Nephron progenitor cell (in vitro differentiated cells): ENCODE measurements at regions not wholly inside any gene's neighbourhood (a gene's known extent, or its start where the extent isn't known, plus 50 kb on each side); places are given as distances from the start of the nearest gene placed in this dataset.
A peak's percentile ranks its signal among the peaks of the same experiment; 100 is the strongest.

ENCODE experiments used
- DNase-seq: peaks from one replicate; pipeline ENCODE4 v3.0.0; 2021
- H3K27ac Mint-ChIP-seq: 2 replicates; pipeline ENCODE4 v1.8.0; 2021; ENCODE audit warnings: mild to moderate bottlenecking, moderate library complexity, mixed read lengths
- H3K27me3 Mint-ChIP-seq: 2 replicates; pipeline ENCODE4 v1.8.0; 2021; ENCODE audit warnings: mild to moderate bottlenecking, low read depth, mixed read lengths; ENCODE audit not compliant: poor library complexity
- H3K36me3 Mint-ChIP-seq: 2 replicates; pipeline ENCODE4 v1.8.0; 2021; ENCODE audit warnings: low read depth, mixed read lengths
- H3K4me1 Mint-ChIP-seq: 2 replicates; pipeline ENCODE4 v1.8.0; 2021; ENCODE audit warnings: mixed read lengths
- H3K4me3 Mint-ChIP-seq: 2 replicates; pipeline ENCODE4 v1.8.0; 2021; ENCODE audit warnings: mild to moderate bottlenecking, moderate library complexity, mixed read lengths
- H3K9me3 Mint-ChIP-seq: 2 replicates; pipeline ENCODE4 v1.8.0; 2021; ENCODE audit warnings: mild to moderate bottlenecking, moderate library complexity, mixed read lengths
- TF ChIP-seq, protein P1 (sequence below): fragments of 200-600 bp; sonication (generic); IDR thresholded peaks from 2 replicates; pipeline ENCODE4 v1.5.0; 2021; ENCODE audit warnings: antibody characterized with exemption

DNA sequence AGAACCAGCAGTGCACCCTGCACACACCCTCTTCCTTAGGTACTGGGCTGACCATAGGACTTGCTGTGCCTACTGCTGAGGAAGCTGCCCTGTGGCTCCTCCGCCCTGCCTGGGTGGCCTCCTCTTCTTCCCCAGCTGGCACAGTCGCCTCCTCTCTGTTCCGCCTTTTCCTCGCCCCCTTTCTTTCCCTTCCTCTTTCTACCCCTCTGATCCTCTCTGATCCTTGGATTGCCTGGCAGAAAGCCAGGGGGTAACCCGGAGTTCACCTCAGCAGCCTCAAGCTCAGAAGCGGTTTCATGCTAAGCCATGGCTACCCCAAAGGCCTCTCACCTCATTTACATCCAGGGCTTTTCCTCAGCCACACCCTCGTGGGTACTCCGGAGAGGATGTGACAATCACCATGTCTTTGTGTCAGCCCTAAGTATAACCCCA lies 136.2 kb downstream of the SMIM20 start:
- no peaks in the 10 kb centered on the region for H3K9me3 Mint-ChIP-seq
- H3K4me1 Mint-ChIP-seq = peaks cover 31% of the 10 kb centered on the region
- peaks cover 16% of the 10 kb centered on the region for H3K27me3 Mint-ChIP-seq

DNA sequence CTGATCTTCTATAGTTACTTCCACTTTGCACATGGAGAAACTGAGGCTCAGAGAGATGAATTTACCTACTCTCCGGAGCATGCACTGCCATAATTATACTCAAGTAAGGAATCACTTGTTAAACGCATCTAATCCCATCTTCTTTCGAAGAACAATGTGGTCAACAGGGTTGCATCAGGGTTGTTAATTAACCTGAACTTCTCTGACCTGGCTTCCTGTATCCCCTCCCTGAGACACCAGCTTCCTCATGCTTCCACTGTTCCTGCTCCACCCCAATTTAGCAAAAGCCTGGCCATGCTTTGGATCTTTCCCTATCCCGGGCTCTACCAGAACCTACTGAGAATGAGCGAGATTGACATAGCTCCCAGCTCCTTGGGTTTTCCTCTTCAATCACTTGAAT lies 136.7 kb downstream of the SMIM20 start:
- Mint-ChIP-seq H3K36me3 (peaks cover 4% of the 10 kb centered on the region), H3K4me1 (peaks cover 31% of the 10 kb centered on the region), H3K9me3 (no peaks in the 10 kb centered on the region), H3K4me3 (no peak overlapping the region), H3K27me3 (peaks cover 16% of the 10 kb centered on the region), H3K27ac (no peak overlapping the region)
- TF ChIP-seq, protein P1, sequence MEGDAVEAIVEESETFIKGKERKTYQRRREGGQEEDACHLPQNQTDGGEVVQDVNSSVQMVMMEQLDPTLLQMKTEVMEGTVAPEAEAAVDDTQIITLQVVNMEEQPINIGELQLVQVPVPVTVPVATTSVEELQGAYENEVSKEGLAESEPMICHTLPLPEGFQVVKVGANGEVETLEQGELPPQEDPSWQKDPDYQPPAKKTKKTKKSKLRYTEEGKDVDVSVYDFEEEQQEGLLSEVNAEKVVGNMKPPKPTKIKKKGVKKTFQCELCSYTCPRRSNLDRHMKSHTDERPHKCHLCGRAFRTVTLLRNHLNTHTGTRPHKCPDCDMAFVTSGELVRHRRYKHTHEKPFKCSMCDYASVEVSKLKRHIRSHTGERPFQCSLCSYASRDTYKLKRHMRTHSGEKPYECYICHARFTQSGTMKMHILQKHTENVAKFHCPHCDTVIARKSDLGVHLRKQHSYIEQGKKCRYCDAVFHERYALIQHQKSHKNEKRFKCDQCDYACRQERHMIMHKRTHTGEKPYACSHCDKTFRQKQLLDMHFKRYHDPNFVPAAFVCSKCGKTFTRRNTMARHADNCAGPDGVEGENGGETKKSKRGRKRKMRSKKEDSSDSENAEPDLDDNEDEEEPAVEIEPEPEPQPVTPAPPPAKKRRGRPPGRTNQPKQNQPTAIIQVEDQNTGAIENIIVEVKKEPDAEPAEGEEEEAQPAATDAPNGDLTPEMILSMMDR = no peak
- no peak for DNase-seq

More for the DNA sequence above, 136.2 kb downstream of the SMIM20 start:
- Mint-ChIP-seq H3K4me3 (no peak overlapping the region), H3K36me3 (peaks cover 4% of the 10 kb centered on the region), H3K27ac (peak overlapping the region; percentile 52)
- TF ChIP-seq, protein P1 = no peak
- no peak for DNase-seq

DNA sequence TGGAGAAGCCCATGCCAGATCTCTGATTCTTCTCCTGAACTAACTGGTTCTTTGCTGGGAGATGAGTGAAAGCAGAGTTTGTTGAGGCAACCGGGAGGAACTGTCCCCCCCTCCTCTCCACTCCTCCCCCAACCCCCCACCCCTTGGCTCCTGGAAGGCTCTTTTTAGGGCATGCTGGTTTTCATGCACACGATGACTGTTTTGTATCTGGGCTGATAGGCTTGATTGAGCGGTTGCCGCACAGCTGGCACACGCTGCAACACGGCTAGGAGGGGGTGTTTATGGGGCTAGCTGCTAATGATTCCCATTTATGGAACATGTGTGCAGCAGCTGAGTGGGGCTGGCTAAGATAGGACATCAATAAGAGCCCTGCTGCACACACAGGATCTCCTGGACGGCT lies 137.2 kb downstream of the SMIM20 start:
- H3K4me1 Mint-ChIP-seq = peaks cover 31% of the 10 kb centered on the region
- no peak overlapping the region for H3K4me3 Mint-ChIP-seq
- H3K9me3 Mint-ChIP-seq = no peaks in the 10 kb centered on the region
- TF ChIP-seq, protein P1 = no peak
- no peak for DNase-seq
- H3K27ac Mint-ChIP-seq = no peak overlapping the region
- peaks cover 16% of the 10 kb centered on the region for H3K27me3 Mint-ChIP-seq
- peaks cover 4% of the 10 kb centered on the region for H3K36me3 Mint-ChIP-seq

DNA sequence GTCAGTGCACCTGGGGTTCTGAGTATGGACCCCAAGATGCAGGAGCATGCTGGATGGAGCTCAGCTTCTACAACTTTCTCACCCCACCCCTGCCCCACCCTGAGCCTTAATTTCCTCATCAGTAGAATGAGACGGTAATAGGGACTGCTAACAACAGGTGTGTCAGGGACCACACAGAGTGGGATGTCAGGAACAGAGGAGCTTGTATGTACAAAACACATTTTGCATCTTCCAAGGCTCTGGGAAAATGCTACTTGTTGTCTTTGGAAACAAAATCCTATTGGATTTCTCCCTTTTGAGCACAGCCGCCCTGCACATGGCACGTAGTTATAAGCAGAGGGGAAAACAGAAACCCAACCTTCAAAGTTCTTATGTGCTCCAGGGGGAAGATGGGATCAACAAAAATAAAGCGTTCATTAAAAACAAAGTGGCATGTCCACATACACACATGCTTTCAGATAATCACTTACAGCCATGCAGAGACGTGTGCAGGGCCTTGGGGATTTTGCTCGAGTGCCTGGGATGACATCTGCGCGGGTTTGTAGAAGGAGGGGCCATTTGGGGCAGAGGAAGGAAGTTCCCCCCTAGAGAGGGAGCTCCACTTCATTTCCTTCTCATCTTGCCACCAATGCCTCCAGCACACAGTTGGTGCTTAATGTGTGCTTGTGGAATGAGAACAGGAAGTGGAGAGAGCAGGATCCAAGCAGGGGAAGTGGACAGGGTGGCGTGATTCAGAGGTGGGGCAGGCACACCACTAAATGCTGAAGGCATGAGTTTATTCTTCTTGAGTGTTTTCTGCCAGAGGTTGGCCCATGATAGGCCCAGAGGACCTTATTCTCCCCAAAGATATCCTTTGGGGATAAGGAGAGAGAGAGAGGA lies 138.9 kb downstream of the SMIM20 start:
- no peak for DNase-seq
- Mint-ChIP-seq H3K27ac (no peak overlapping the region), H3K4me1 (peaks cover 26% of the 10 kb centered on the region), H3K27me3 (peaks cover 18% of the 10 kb centered on the region), H3K36me3 (no peaks in the 10 kb centered on the region), H3K9me3 (no peaks in the 10 kb centered on the region), H3K4me3 (no peak overlapping the region)
- TF ChIP-seq, protein P1 = no peak

DNA sequence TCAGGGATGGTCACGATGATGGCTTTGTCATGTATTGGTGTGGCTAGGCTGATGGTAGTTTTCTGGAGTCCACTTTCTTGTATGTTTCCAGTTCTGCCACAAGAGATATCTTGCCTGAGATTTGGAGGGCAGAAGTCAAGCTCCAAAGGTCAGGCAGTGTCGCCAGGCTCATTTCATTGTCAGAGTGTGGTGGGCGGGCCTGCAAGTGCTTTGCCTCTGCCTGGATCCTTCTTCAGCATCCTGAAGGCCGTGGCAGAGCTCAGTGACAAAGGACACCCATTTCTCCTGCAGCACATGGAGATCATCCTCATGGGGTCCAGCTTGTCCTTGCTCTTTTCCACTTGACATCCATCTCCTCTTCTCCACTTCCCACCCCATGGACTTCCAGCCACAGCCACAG lies 139.7 kb downstream of the SMIM20 start:
- no peaks in the 10 kb centered on the region for H3K9me3 Mint-ChIP-seq
- peaks cover 20% of the 10 kb centered on the region for H3K27me3 Mint-ChIP-seq
- no peak overlapping the region for H3K4me3 Mint-ChIP-seq
- peaks cover 17% of the 10 kb centered on the region for H3K4me1 Mint-ChIP-seq
- no peaks in the 10 kb centered on the region for H3K36me3 Mint-ChIP-seq
- TF ChIP-seq, protein P1 = no peak
- DNase-seq = no peak
- H3K27ac Mint-ChIP-seq = no peak overlapping the region

DNA sequence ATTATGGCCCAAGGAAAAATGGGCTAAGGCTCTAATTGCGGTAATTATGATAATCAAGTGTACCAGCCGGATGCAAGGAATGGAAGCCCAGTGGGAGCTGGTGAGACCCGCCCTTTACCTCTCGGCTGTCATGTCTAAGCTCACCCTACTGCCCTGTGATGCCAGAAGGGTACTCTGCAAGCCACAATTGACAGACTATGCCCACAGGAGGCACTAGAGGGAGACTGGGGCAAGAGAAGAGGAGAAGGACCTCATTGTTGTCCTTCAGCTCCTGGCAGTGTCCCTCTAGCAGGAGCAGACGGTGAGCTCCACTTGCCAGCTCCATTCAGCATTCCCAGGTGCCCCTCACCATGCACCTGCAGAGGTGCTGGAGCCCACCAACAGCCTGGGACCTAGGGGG lies 141.8 kb downstream of the SMIM20 start:
- H3K4me3 Mint-ChIP-seq = no peak overlapping the region
- H3K27me3 Mint-ChIP-seq = peaks cover 23% of the 10 kb centered on the region
- TF ChIP-seq, protein P1 = no peak
- H3K36me3 Mint-ChIP-seq = no peaks in the 10 kb centered on the region
- no peak overlapping the region for H3K27ac Mint-ChIP-seq
- peaks cover 11% of the 10 kb centered on the region for H3K4me1 Mint-ChIP-seq
- DNase-seq = no peak
- H3K9me3 Mint-ChIP-seq = peaks cover 4% of the 10 kb centered on the region
